Prostate gland (tissue), 2 donors: ENCODE measurements at regions not wholly inside any gene's neighbourhood (a gene's known extent, or its start where the extent isn't known, plus 50 kb on each side); places are given as distances from the start of the nearest gene placed in this dataset.

Experiments used
- POLR2AphosphoS5 ChIP-seq: sonication (generic); formaldehyde crosslinking; IDR thresholded peaks from one replicate; pipeline ENCODE4 v1.6.1; 2017; ENCODE audit warnings: antibody characterized with exemption
- TF ChIP-seq, protein P1 (sequence below), 4 experiments: fragments of 200-600 bp in 2 of 4; fragments of 450-650 bp in 2 of 4; sonication (generic) in 2 of 4; IDR thresholded peaks; 1 replicate in 3 of 4; 2 replicates in 1 of 4; pipeline ENCODE4 v1.5.1; 2016 to 2019; ENCODE audit warnings: antibody characterized with exemption in 4 of 4, mild to moderate bottlenecking in 2 of 4, moderate library complexity in 2 of 4

DNA sequence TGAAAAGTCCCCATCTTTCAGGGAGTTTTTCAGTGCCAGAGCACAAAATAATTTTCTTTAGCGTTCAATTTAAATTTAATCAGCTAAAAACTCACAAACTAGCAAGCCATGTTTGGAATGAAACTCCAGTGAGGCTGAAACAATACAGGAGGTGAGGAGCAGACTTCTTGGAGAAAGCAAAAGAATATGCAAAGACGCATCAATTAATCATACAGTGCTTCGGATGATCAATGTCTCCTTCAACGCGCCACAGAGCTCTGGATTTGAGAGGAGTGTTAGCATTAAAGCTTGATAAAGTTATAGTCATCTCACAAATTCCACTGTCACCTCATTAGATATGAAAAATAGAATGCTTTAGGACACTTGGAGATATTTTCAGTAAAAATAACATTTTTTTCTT is 248.0 kb downstream of the WDR11 start:
- no peak for TF ChIP-seq POLR2AphosphoS5
- TF ChIP-seq, protein P1, sequence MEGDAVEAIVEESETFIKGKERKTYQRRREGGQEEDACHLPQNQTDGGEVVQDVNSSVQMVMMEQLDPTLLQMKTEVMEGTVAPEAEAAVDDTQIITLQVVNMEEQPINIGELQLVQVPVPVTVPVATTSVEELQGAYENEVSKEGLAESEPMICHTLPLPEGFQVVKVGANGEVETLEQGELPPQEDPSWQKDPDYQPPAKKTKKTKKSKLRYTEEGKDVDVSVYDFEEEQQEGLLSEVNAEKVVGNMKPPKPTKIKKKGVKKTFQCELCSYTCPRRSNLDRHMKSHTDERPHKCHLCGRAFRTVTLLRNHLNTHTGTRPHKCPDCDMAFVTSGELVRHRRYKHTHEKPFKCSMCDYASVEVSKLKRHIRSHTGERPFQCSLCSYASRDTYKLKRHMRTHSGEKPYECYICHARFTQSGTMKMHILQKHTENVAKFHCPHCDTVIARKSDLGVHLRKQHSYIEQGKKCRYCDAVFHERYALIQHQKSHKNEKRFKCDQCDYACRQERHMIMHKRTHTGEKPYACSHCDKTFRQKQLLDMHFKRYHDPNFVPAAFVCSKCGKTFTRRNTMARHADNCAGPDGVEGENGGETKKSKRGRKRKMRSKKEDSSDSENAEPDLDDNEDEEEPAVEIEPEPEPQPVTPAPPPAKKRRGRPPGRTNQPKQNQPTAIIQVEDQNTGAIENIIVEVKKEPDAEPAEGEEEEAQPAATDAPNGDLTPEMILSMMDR (IDR thresholded peaks at IDR 0.05) = no peak
